Hepatocyte (in vitro differentiated cells): ENCODE measurements at regions not wholly inside any gene's neighbourhood (a gene's known extent, or its start where the extent isn't known, plus 50 kb on each side); places are given as distances from the start of the nearest gene placed in this dataset.
"Not testable (repeated sequence)": the region's sequence is repeated elsewhere in the genome, so short reads cannot be mapped to it uniquely, and the experiment has no call there.

Experiments used
- DNase-seq: peaks from one replicate; pipeline ENCODE4 v3.0.0-alpha.2; 2016; ENCODE audit warnings: low spot score
- H2AFZ ChIP-seq: fragments of 200-600 bp; sonication (generic); 2 replicates; pipeline ENCODE4 v1.6.0; 2016; ENCODE audit warnings: antibody characterized with exemption, mild to moderate bottlenecking
- H3K27ac ChIP-seq: fragments of 200-600 bp; sonication (generic); 2 replicates; pipeline ENCODE4 v1.5.1; 2016; ENCODE audit warnings: mild to moderate bottlenecking
- H3K27me3 ChIP-seq: fragments of 200-600 bp; sonication (generic); 2 replicates; pipeline ENCODE4 v1.6.1; 2016
- H3K36me3 ChIP-seq: fragments of 200-600 bp; sonication (generic); replicated peaks from 2 replicates; pipeline ENCODE4 v1.5.1; 2016; ENCODE audit warnings: low read depth; ENCODE audit not compliant: insufficient read depth
- H3K4me1 ChIP-seq: fragments of 200-600 bp; sonication (generic); 2 replicates; pipeline ENCODE4 v1.5.1; 2016; ENCODE audit warnings: mild to moderate bottlenecking, moderate library complexity; ENCODE audit not compliant: insufficient read depth
- H3K4me2 ChIP-seq: fragments of 200-600 bp; sonication (generic); 2 replicates; pipeline ENCODE4 v1.6.0; 2016
- H3K4me3 ChIP-seq: fragments of 200-600 bp; sonication (generic); 2 replicates; pipeline ENCODE4 v1.5.1; 2016; ENCODE audit warnings: mild to moderate bottlenecking
- H3K79me2 ChIP-seq: fragments of 200-600 bp; sonication (generic); 2 replicates; pipeline ENCODE4 v1.6.0; 2017; ENCODE audit warnings: mild to moderate bottlenecking
- H3K9me2 ChIP-seq: fragments of 200-600 bp; sonication (generic); replicated peaks from 2 replicates; pipeline ENCODE4 v1.6.0; 2017; ENCODE audit warnings: mild to moderate bottlenecking; ENCODE audit not compliant: insufficient read depth
- H3K9me3 ChIP-seq: fragments of 200-600 bp; sonication (generic); 2 replicates; pipeline ENCODE4 v1.5.1; 2016; ENCODE audit warnings: low read depth, mild to moderate bottlenecking
- H4K20me1 ChIP-seq: fragments of 200-600 bp; sonication (generic); 2 replicates; pipeline ENCODE4 v1.6.0; 2016; ENCODE audit warnings: mild to moderate bottlenecking; ENCODE audit not compliant: insufficient read depth, poor library complexity, severe bottlenecking
- EZH2 ChIP-seq: fragments of 200-600 bp; sonication (generic); IDR thresholded peaks from 2 replicates; pipeline ENCODE4 v1.6.1; 2016; ENCODE audit warnings: antibody characterized with exemption, mild to moderate bottlenecking, borderline replicate concordance
- EZH2phosphoT487 ChIP-seq: fragments of 200-600 bp; sonication (generic); IDR thresholded peaks from one replicate; pipeline ENCODE4 v1.6.1; 2018; ENCODE audit warnings: antibody characterized with exemption, mild to moderate bottlenecking, low read depth, moderate library complexity; ENCODE audit not compliant: unreplicated experiment, severe bottlenecking
- WGBS: methylation state at CpG from one replicate; pipeline ENCODE4 v1.1.6; 2016; ENCODE audit warnings: low lambda C conversion rate; ENCODE audit errors: missing lambda C conversion rate; 5-methylcytosine and 5-hydroxymethylcytosine counted together
- TF ChIP-seq, protein P1 (sequence below): fragments of 200-600 bp; sonication (generic); IDR thresholded peaks from 2 replicates; pipeline ENCODE4 v1.5.1; 2016; ENCODE audit warnings: antibody characterized with exemption, mild to moderate bottlenecking; ENCODE audit not compliant: poor library complexity

DNA sequence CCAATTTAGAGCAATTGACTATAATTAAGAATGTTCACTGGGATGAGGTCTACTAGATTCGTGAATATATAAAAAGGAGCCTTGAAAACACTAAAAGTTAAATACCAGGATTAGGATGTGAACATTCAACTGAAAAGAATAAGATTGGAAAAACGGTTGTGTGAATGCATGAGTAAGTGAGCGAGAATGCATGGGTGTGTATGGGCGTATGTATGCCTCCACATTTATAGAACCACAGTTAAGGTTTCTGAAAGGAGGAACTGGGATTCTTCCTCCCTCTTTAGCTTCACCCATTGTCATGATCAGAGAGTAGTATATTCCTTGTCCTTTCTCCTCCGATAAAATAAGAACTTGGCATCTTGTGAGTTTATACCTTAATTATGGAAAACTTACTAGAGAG lies 151.1 kb upstream of the UBE2E3 start:
- Histone ChIP-seq H2AFZ (no peak overlapping the region), H3K4me2 (no peak overlapping the region), H3K79me2 (no peaks in the 10 kb centered on the region), H3K27me3 (no peaks in the 10 kb centered on the region), H3K9me2 (no peaks in the 10 kb centered on the region), H3K27ac (no peak overlapping the region), H3K36me3 (no peaks in the 10 kb centered on the region), H3K4me1 (no peaks in the 10 kb centered on the region), H3K9me3 (no peaks in the 10 kb centered on the region), H3K4me3 (no peak overlapping the region), H4K20me1 (no peaks in the 10 kb centered on the region)
- no peak for TF ChIP-seq EZH2phosphoT487
- no peak for TF ChIP-seq EZH2
- TF ChIP-seq, protein P1, sequence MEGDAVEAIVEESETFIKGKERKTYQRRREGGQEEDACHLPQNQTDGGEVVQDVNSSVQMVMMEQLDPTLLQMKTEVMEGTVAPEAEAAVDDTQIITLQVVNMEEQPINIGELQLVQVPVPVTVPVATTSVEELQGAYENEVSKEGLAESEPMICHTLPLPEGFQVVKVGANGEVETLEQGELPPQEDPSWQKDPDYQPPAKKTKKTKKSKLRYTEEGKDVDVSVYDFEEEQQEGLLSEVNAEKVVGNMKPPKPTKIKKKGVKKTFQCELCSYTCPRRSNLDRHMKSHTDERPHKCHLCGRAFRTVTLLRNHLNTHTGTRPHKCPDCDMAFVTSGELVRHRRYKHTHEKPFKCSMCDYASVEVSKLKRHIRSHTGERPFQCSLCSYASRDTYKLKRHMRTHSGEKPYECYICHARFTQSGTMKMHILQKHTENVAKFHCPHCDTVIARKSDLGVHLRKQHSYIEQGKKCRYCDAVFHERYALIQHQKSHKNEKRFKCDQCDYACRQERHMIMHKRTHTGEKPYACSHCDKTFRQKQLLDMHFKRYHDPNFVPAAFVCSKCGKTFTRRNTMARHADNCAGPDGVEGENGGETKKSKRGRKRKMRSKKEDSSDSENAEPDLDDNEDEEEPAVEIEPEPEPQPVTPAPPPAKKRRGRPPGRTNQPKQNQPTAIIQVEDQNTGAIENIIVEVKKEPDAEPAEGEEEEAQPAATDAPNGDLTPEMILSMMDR: no peak
- no peak for DNase-seq
- 91% methylated on average over 5 of the region's 5 CpGs for WGBS

DNA sequence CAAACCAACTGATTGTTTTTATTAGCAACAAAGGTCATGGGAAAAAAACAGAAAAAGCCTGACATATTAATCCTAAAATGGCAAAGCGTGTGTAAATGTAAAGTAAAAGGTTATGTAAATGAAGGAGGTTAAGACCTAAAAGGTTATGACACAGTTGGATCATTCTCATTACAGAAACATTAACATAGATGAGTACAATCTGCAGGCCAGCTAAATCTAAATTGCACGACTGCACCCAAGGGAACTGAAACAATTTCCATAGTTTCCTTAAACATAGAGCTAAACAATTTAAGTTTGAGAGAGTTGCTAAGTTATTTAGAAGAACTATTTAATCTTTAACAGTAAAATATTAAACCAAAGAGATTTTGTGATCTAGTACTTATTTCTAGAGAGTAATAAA lies 151.6 kb upstream of the UBE2E3 start:
- Histone ChIP-seq H2AFZ (no peak overlapping the region), H3K4me1 (no peaks in the 10 kb centered on the region), H3K4me2 (no peak overlapping the region), H3K27ac (no peak overlapping the region), H3K36me3 (no peaks in the 10 kb centered on the region), H3K27me3 (no peaks in the 10 kb centered on the region), H3K9me2 (no peaks in the 10 kb centered on the region), H3K79me2 (no peaks in the 10 kb centered on the region), H4K20me1 (no peaks in the 10 kb centered on the region), H3K9me3 (no peaks in the 10 kb centered on the region), H3K4me3 (no peak overlapping the region)
- TF ChIP-seq EZH2phosphoT487 (no peak), EZH2 (no peak)
- TF ChIP-seq, protein P1: no peak
- DNase-seq: no peak
- WGBS: 91% methylated on average over 2 of the region's 2 CpGs

DNA sequence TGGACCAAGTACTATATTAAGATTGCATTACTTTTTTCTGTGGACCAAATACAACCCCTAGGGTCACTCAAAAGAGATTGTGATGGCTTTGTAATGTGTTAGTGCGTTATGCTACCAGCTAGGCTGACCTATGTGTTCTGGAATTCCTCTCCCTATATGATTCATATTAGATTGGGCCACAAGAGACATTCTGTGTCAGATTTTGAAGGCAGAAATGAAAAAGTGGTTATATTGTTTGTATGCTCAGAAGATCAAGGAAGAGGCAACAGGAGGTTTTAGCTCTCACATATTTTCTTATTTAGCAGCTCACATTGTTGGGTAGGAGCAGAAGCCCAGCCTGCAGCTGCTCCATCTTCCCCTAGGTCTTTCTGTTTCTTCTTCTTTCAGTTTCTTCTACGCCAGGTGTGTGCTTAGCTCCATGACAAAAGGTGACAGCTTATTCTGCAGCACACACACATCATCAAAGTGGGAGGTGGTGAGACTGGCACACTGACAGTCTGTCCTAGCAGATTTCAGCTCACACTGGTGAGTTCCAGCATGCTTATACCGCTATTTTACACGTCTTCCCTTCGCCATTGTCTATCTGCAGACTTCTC lies 156.8 kb upstream of the UBE2E3 start:
- Histone ChIP-seq H3K9me3 (no peaks in the 10 kb centered on the region), H4K20me1 (no peaks in the 10 kb centered on the region), H3K27ac (no peak overlapping the region), H3K36me3 (no peaks in the 10 kb centered on the region), H3K4me3 (no peak overlapping the region), H3K27me3 (no peaks in the 10 kb centered on the region), H3K4me2 (no peak overlapping the region), H2AFZ (no peak overlapping the region), H3K4me1 (no peaks in the 10 kb centered on the region), H3K9me2 (no peaks in the 10 kb centered on the region), H3K79me2 (no peaks in the 10 kb centered on the region)
- TF ChIP-seq EZH2phosphoT487 (no peak), EZH2 (no peak)
- TF ChIP-seq, protein P1: no peak
- 88% methylated on average over 5 of the region's 5 CpGs for whole genome bisulfite sequencing
- DNase-seq: no peak

DNA sequence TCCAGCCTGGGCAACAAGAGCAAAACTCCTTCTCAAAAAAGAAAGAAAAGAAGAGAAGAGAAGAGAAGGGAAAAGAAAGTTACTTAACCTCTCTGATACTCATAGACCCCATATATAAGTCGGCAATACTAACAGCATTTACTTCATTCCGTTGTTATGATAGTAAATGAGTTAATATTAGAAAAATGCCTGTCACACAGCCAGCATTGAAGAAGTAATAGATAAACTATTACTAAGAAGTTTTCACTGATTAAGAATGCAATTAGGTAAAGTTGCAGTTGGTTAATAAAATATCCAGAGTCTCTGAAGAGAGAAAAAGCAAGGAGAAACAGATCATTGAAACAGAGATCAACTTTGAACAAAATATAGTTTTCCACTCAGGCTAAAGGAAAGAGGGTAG lies 161.3 kb upstream of the UBE2E3 start:
- TF ChIP-seq, protein P1: no peak
- no peak for TF ChIP-seq EZH2
- Histone ChIP-seq H3K4me3 (no peak overlapping the region), H3K9me3 (no peaks in the 10 kb centered on the region), H3K9me2 (no peaks in the 10 kb centered on the region), H4K20me1 (no peaks in the 10 kb centered on the region), H2AFZ (no peak overlapping the region), H3K4me1 (no peaks in the 10 kb centered on the region), H3K36me3 (no peaks in the 10 kb centered on the region), H3K4me2 (no peak overlapping the region), H3K79me2 (no peaks in the 10 kb centered on the region), H3K27me3 (no peaks in the 10 kb centered on the region), H3K27ac (no peak overlapping the region)
- 92% methylated on average over 2 of the region's 2 CpGs for WGBS
- no peak for DNase-seq

DNA sequence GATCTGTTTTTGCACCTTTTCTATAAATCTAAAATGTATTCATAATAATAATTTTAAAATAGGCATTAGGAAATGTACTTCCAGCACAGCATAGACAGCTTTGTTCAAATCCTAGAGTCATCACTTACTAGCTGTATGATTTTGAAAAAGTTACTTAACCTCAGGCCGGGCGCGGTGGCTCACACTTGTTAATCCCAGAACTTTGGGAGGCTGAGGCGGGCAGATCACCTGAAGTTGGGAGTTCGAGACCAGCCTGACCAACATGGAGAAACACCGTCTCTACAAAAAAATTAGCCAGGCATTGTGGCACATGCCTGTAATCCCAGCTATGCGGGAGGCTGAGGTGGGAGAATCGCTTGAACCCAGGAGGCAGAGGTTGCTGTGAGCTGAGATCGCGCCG lies 161.7 kb upstream of the UBE2E3 start:
- not testable (repeated sequence) for H3K79me2 ChIP-seq, H3K36me3 ChIP-seq, DNase-seq, H4K20me1 ChIP-seq, H2AFZ ChIP-seq, H3K9me2 ChIP-seq, H3K4me2 ChIP-seq, H3K4me1 ChIP-seq, H3K27me3 ChIP-seq, H3K4me3 ChIP-seq, H3K9me3 ChIP-seq, H3K27ac ChIP-seq
- 96% methylated on average over 11 of the region's 11 CpGs for WGBS
